ENCODE measurements at regions not wholly inside any gene's neighbourhood (a gene's known extent, or its start where the extent isn't known, plus 50 kb on each side); places are given as distances from the start of the nearest gene placed in this dataset.

GRCh38 chr12:58765076-58765475 lies 155.2 kb downstream of the LRIG3 start:
- TF ChIP-seq SPI1 (IDR thresholded peaks at IDR 0.05; ENCODE audit: borderline replicate concordance, low read depth), result no peak
- TF ChIP-seq POLR2AphosphoS5 (IDR thresholded peaks at IDR 0.05; ENCODE audit: low read depth), result no peak
- TF ChIP-seq CTCF (IDR thresholded peaks at IDR 0.05; ENCODE audit: insufficient read depth, low read length), result no peak
- no peak for TF ChIP-seq GABPA (IDR thresholded peaks at IDR 0.05; ENCODE audit: low read depth)

Measured in HL-60 (cell line).